GM10266 (cell line): ENCODE measurements at regions not wholly inside any gene's neighbourhood (a gene's known extent, or its start where the extent isn't known, plus 50 kb on each side); places are given as distances from the start of the nearest gene placed in this dataset.

Experiments used
- DNase-seq: peaks from one replicate; pipeline ENCODE4 v3.0.0; 2012; ENCODE audit errors: extremely low spot score
- TF ChIP-seq, protein P1 (sequence below): IDR thresholded peaks from 2 replicates; pipeline ENCODE4 v1.5.1; 2012; ENCODE audit warnings: mild to moderate bottlenecking, low read depth; ENCODE audit not compliant: control insufficient read depth, insufficient read depth; ENCODE audit errors: missing control alignments

DNA sequence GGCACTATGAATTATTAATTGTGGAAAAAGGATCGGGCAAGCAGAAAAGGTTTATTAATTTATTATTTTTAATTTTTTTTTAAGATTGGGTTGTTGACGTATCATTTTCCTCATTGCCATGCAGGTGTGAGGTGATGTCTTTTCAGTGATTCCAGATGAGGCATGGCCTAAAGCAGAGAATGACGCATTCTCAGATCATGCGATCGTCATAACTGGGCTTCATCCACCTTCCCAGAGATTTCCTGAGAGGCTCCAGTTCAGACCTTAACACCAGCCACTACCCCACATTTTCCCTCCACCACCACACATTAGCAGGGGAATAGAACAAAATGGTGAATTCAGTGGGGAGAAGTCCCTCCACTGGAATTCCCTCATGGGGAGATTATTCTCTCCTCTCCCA lies 518.4 kb upstream of the SPHKAP start:
- TF ChIP-seq, protein P1, sequence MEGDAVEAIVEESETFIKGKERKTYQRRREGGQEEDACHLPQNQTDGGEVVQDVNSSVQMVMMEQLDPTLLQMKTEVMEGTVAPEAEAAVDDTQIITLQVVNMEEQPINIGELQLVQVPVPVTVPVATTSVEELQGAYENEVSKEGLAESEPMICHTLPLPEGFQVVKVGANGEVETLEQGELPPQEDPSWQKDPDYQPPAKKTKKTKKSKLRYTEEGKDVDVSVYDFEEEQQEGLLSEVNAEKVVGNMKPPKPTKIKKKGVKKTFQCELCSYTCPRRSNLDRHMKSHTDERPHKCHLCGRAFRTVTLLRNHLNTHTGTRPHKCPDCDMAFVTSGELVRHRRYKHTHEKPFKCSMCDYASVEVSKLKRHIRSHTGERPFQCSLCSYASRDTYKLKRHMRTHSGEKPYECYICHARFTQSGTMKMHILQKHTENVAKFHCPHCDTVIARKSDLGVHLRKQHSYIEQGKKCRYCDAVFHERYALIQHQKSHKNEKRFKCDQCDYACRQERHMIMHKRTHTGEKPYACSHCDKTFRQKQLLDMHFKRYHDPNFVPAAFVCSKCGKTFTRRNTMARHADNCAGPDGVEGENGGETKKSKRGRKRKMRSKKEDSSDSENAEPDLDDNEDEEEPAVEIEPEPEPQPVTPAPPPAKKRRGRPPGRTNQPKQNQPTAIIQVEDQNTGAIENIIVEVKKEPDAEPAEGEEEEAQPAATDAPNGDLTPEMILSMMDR: no peak
- DNase-seq: no peak

DNA sequence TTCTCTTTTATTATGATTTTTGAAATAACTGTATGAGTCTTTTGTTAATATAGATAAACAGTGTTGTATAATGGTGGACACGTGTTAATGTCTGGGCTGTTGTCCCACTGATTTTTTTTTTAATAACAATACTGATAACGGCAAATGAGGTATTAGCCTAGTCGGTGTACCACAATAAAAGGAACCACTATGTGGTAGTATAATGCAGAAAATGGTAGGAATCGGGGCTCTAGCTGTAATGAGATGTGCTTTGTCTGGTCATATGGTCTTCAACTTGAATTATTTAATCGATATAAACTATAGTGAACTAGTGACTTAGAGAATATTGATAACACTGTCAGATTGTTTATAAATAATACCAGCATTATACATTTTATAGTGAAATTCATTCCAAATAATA lies 517.9 kb upstream of the SPHKAP start:
- TF ChIP-seq, protein P1: no peak
- DNase-seq: no peak

DNA sequence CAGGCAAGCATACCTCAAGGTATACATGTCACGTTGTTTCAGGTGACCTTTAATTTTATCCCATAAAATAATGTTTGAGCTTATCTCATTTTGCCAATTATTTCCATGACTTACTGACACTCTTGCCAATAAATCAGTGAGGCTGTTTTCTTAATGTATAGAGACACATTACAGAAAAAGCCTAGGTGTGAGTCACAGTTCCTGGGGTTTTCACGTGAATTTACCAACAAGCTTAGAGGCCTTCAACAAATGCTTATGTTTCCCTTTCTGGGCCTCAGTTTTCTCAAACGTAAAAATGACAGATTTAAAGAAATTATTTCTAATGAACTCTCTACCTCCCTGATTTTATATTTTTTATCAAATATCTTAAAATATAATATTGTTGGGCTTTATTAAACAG lies 517.5 kb upstream of the SPHKAP start:
- TF ChIP-seq, protein P1: no peak
- no peak for DNase-seq

DNA sequence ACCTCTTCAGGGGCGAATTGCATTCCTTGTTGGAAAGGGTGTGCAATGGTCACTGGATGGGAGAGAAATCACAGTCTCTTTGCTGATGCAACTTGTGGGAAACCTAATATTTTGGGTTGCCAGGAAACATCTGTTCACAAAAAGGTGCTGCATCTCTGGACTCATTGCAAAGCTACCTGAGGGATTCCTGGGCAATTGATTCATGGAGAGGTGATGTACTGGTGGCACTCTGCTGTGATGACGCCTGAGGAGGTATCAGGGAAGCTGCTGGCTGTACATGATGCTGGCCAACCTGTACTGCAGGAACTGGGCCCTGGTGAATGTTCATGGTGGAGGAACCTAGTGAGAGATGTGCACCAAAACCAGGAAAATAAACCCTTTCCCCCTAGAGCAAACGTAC lies 516.0 kb upstream of the SPHKAP start:
- TF ChIP-seq, protein P1: no peak

DNA sequence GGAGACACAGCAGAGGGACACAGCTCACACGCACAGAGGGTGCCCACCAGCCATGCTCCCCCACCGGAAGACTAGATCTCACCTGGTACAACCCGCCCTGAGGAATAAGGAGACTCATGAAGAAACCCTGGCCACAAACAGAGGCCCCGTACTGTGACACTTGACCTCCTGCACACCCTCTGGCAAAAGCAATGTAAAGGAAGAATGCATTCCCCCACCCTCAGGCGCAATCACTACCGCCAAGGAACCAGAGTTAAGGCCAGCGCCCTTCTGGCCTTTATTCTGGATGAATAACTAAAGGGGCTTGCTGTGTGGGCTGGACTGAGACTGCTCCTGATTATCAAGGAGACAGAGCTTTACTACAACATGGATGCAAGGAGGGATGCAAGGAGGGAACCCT lies 509.2 kb upstream of the SPHKAP start:
- TF ChIP-seq, protein P1: no peak
- DNase-seq: no peak

More for the DNA sequence above, 516.0 kb upstream of the SPHKAP start:
- DNase-seq: no peak

DNA sequence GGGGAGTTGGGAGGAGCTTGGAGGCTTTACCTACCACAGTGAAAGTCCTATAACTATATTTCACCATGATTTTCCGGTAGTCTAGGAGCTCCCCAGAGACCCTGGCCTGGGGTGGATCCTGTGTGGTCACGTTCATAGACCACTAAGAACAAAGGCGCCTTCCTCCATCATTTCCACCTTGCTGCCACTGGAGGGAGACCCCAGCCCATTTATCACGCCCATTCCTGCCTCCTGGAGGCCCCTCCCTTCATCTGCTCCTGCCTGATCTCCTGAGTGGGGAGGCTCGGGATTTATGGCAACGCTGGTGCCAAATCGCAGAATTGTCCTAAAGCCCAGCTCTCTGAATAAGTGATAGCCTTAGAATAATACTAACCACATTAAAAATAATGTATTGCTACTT lies 507.6 kb upstream of the SPHKAP start:
- TF ChIP-seq, protein P1: no peak
- no peak for DNase-seq

DNA sequence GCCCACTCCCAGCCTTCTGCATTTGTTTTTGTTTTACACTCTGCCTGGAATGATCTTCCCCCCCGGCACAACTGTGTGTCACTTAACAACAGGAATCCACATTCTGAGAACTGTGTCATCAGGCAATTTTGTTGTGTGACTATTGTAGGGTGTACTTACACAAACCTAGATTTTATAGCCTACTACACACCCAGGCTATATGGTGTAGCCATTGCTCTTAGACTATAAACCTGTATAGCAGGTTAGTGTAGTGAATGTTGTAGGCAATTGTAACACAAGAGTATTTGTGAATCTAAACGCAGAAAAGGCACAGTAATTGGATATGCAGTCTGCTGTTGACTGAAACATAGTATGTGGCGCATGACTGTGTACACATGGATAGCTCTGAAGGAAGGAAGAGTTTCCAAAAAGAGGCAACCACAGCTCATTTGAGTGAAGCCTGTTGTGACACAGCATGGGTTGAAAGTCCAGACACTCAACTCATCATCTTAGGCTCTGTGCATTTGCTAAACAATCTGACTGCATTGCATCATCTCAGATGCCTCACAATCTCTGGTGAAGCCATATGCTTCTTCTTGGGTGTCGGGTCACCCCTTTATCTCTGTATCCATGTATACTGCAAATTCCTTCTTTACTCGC lies 506.6 kb upstream of the SPHKAP start:
- no peak for DNase-seq
- TF ChIP-seq, protein P1: no peak
